ENCODE measurements at regions not wholly inside any gene's neighbourhood (a gene's known extent, or its start where the extent isn't known, plus 50 kb on each side); places are given as distances from the start of the nearest gene placed in this dataset.

GRCh38 chr6:124881898-124882578 lies 80.2 kb upstream of the RNF217 start:
- Histone ChIP-seq H3K9me3 (ENCODE audit: low read depth) (no peaks in the 10 kb centered on the region), H4K20me1 (ENCODE audit: insufficient read depth, poor library complexity, severe bottlenecking) (no peaks in the 10 kb centered on the region), H3K4me1 (ENCODE audit: insufficient read depth) (no peaks in the 10 kb centered on the region), H3K9me2 (replicated peaks; ENCODE audit: insufficient read depth) (no peaks in the 10 kb centered on the region), H3K36me3 (replicated peaks; ENCODE audit: insufficient read depth, low read depth) (no peaks in the 10 kb centered on the region), H3K27me3 (no peaks in the 10 kb centered on the region), H3K4me3 (no peak overlapping the region), H2AFZ (no peak overlapping the region), H3K4me2 (no peak overlapping the region), H3K79me2 (no peaks in the 10 kb centered on the region), H3K27ac (no peak overlapping the region)
- TF ChIP-seq EZH2phosphoT487 (IDR thresholded peaks at IDR 0.05; ENCODE audit: low read depth, severe bottlenecking, unreplicated experiment): no peak
- TF ChIP-seq EZH2 (IDR thresholded peaks at IDR 0.05; ENCODE audit: borderline replicate concordance): no peak
- TF ChIP-seq, protein P1, sequence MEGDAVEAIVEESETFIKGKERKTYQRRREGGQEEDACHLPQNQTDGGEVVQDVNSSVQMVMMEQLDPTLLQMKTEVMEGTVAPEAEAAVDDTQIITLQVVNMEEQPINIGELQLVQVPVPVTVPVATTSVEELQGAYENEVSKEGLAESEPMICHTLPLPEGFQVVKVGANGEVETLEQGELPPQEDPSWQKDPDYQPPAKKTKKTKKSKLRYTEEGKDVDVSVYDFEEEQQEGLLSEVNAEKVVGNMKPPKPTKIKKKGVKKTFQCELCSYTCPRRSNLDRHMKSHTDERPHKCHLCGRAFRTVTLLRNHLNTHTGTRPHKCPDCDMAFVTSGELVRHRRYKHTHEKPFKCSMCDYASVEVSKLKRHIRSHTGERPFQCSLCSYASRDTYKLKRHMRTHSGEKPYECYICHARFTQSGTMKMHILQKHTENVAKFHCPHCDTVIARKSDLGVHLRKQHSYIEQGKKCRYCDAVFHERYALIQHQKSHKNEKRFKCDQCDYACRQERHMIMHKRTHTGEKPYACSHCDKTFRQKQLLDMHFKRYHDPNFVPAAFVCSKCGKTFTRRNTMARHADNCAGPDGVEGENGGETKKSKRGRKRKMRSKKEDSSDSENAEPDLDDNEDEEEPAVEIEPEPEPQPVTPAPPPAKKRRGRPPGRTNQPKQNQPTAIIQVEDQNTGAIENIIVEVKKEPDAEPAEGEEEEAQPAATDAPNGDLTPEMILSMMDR (IDR thresholded peaks at IDR 0.05; ENCODE audit: poor library complexity): no peak
- 19% methylated on average over 4 of the region's 4 CpGs for WGBS (ENCODE audit: low lambda C conversion rate, missing lambda C conversion rate)
- DNase-seq (ENCODE audit: low spot score): no peak

DNA sequence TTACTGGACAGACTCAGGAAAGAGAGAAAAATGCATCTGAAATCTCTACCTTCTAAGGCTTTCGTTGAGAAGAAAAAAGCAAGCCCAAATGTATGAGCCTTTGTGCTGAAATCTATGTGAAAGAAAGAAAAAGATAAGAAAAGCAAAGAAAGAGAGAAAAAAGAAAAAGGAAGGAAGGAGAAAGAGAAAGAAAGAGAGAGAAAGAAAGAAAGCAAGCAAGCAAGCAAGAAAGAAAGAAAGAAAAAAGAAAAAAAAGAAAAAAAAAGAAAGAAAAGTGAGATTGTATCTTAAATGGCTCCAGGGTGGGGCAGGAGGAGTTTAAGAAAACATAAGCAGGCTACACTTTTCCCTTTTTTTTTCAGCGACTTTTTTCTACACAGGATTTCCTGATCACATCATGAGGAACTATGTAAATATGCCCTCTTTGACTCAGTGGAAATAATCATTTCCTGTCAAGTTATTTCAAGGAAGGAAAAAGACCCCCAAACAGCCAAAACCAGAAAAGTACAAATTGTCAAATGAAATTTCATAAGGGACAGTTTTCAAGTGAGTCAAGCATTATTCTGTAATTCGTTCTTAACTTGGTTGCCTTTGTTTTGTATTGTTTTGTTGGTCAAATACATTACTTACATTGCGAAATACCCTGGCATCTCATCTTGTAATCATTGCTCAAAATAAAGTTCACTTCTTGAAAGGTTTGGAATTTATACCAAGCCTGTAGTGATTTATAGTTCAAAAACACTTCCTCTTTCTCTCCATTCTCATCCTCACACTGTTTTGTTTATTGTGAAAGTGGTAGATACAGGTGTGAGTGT lies 79.5 kb upstream of the RNF217 start:
- H3K9me2 ChIP-seq (replicated peaks; ENCODE audit: insufficient read depth): no peaks in the 10 kb centered on the region
- no peaks in the 10 kb centered on the region for H3K79me2 ChIP-seq
- H3K36me3 ChIP-seq (replicated peaks; ENCODE audit: insufficient read depth, low read depth): no peaks in the 10 kb centered on the region
- H3K4me2 ChIP-seq: no peak overlapping the region
- H3K4me1 ChIP-seq (ENCODE audit: insufficient read depth): no peaks in the 10 kb centered on the region
- no peaks in the 10 kb centered on the region for H3K9me3 ChIP-seq (ENCODE audit: low read depth)
- no peak overlapping the region for H2AFZ ChIP-seq
- H3K27ac ChIP-seq: no peak overlapping the region
- H4K20me1 ChIP-seq (ENCODE audit: insufficient read depth, poor library complexity, severe bottlenecking): no peaks in the 10 kb centered on the region
- no peaks in the 10 kb centered on the region for H3K27me3 ChIP-seq
- DNase-seq (ENCODE audit: low spot score): no peak
- TF ChIP-seq EZH2phosphoT487 (IDR thresholded peaks at IDR 0.05; ENCODE audit: low read depth, severe bottlenecking, unreplicated experiment) (no peak), EZH2 (IDR thresholded peaks at IDR 0.05; ENCODE audit: borderline replicate concordance) (no peak)
- TF ChIP-seq, protein P1 (IDR thresholded peaks at IDR 0.05; ENCODE audit: poor library complexity): no peak
- WGBS (ENCODE audit: low lambda C conversion rate, missing lambda C conversion rate): 57% methylated on average over 4 of the region's 4 CpGs
- no peak overlapping the region for H3K4me3 ChIP-seq

- Histone ChIP-seq H3K79me2 (no peaks in the 10 kb centered on the region), H3K27me3 (no peaks in the 10 kb centered on the region), H2AFZ (no peak overlapping the region), H3K4me3 (no peak overlapping the region), H3K4me1 (ENCODE audit: insufficient read depth) (no peaks in the 10 kb centered on the region), H3K27ac (no peak overlapping the region), H3K9me3 (ENCODE audit: low read depth) (no peaks in the 10 kb centered on the region), H3K9me2 (replicated peaks; ENCODE audit: insufficient read depth) (no peaks in the 10 kb centered on the region), H3K36me3 (replicated peaks; ENCODE audit: insufficient read depth, low read depth) (no peaks in the 10 kb centered on the region), H3K4me2 (no peak overlapping the region), H4K20me1 (ENCODE audit: insufficient read depth, poor library complexity, severe bottlenecking) (no peaks in the 10 kb centered on the region)
- DNase-seq (ENCODE audit: low spot score): no peak
- TF ChIP-seq, protein P1 (IDR thresholded peaks at IDR 0.05; ENCODE audit: poor library complexity): no peak
- TF ChIP-seq EZH2 (IDR thresholded peaks at IDR 0.05; ENCODE audit: borderline replicate concordance): no peak
- TF ChIP-seq EZH2phosphoT487 (IDR thresholded peaks at IDR 0.05; ENCODE audit: low read depth, severe bottlenecking, unreplicated experiment): no peak
- 78% methylated on average over 2 of the region's 2 CpGs for whole genome bisulfite sequencing (ENCODE audit: low lambda C conversion rate, missing lambda C conversion rate)
Observed at GRCh38 chr6:124885171-124885570, 77.1 kb upstream of the RNF217 start.
